Body of pancreas (tissue), 4 donors: ENCODE measurements at regions not wholly inside any gene's neighbourhood (a gene's known extent, or its start where the extent isn't known, plus 50 kb on each side); places are given as distances from the start of the nearest gene placed in this dataset.
A peak's percentile ranks its signal among the peaks of the same experiment; 100 is the strongest.

ENCODE experiments used
- ATAC-seq: fragments of 150-250 bp; one replicate; pipeline ENCODE4 v1.9.1; 2016
- DNase-seq, 4 donors: peaks; one replicate each; pipeline ENCODE4 v3.0.0-alpha.2; 2019
- H3K27ac ChIP-seq, 4 donors: fragments of 200-600 bp; sonication (generic); 1 replicate in 3 of 4; 2 replicates in 1 of 4; pipeline versions ENCODE4 v1.5.1 to v1.6.1; 2016 to 2019; ENCODE audit warnings: mild to moderate bottlenecking in 1 of 4, mixed read lengths in 1 of 4, moderate library complexity in 1 of 4
- H3K27me3 ChIP-seq, 2 donors: fragments of 200-600 bp; sonication (generic); one replicate each; pipeline ENCODE4 v1.6.0; 2016; ENCODE audit warnings: mild to moderate bottlenecking in 1 of 2
- H3K36me3 ChIP-seq, 2 donors: fragments of 200-600 bp; sonication (generic); replicated peaks in 1 of 2; 2 replicates each; pipeline ENCODE4 v1.5.1; 2016; ENCODE audit warnings: low read depth in 2 of 2; ENCODE audit not compliant: insufficient read depth in 1 of 2
- H3K4me1 ChIP-seq: fragments of 200-600 bp; sonication (generic); one replicate; pipeline ENCODE4 v1.6.0; 2016
- H3K4me3 ChIP-seq, 2 donors: fragments of 200-600 bp; sonication (generic); 1 replicate in 1 of 2; 2 replicates in 1 of 2; pipeline ENCODE4 v1.5.1; 2016 to 2019
- H3K9me3 ChIP-seq, 3 donors: fragments of 200-600 bp; sonication (generic); 1 replicate in 2 of 3; 2 replicates in 1 of 3; pipeline ENCODE4 v1.5.1; 2016
- CTCF ChIP-seq, 7 experiments: fragments of 450-650 bp in 4 of 7; fragments of 200-600 bp in 3 of 7; sonication (generic) in 3 of 7; IDR thresholded peaks; one replicate each; pipeline ENCODE4 v1.5.1; 2016 to 2019; ENCODE audit warnings: antibody characterized with exemption in 7 of 7
- POLR2A ChIP-seq, 3 donors: fragments of 450-650 bp; IDR thresholded peaks; one replicate each; pipeline ENCODE4 v1.6.1; 2016; ENCODE audit warnings: antibody characterized with exemption in 3 of 3, mild to moderate bottlenecking in 2 of 3
- WGBS, 2 donors: methylation state at CpG; one replicate each; pipeline ENCODE4 v1.1.5; 2017; 5-methylcytosine and 5-hydroxymethylcytosine counted together
- intact Hi-C: fragments of 100-400 bp; cut with DNase I; formaldehyde crosslinking; loops from one replicate; pipeline ENCODE4 v1.15.1; 2023

- peaks cover 10% of the 10 kb centered on the region for H3K4me1 ChIP-seq
- TF ChIP-seq POLR2A (IDR thresholded peaks at IDR 0.05) (no peak), CTCF (IDR thresholded peaks at IDR 0.05) (no peak)
- no peaks in the 10 kb centered on the region for H3K9me3 ChIP-seq
- DNase-seq (no peak), ATAC-seq (no peak)
- no peaks in the 10 kb centered on the region for H3K36me3 ChIP-seq
- intact Hi-C loops = no loop called here
- no peaks in the 10 kb centered on the region for H3K27me3 ChIP-seq
- no peak overlapping the region for H3K4me3 ChIP-seq
- 81 to 90% methylated on average over 2 of the region's 2 CpGs for WGBS, 2 donors
- H3K27ac ChIP-seq = no peak overlapping the region
Measured at GRCh38 chr12:58503731-58504130, 416.6 kb downstream of the LRIG3 start.

GRCh38 chr12:58504143-58504938 is 416.0 kb downstream of the LRIG3 start:
- H3K36me3 ChIP-seq = no peaks in the 10 kb centered on the region
- no peaks in the 10 kb centered on the region for H3K9me3 ChIP-seq
- ATAC-seq = peak; percentile 35
- no peaks in the 10 kb centered on the region for H3K27me3 ChIP-seq
- no peak overlapping the region for H3K4me3 ChIP-seq
- WGBS, 2 donors = 47 to 49% methylated on average over 5 of the region's 5 CpGs
- peaks cover 10% of the 10 kb centered on the region for H3K4me1 ChIP-seq
- H3K27ac ChIP-seq = no peak overlapping the region
- DNase-seq = no peak
- TF ChIP-seq POLR2A (IDR thresholded peaks at IDR 0.05) (no peak), CTCF (IDR thresholded peaks at IDR 0.05) (no peak)
- intact Hi-C loops = no loop called here

- WGBS, 2 donors = 75 to 79% methylated on average over 5 of the region's 5 CpGs
- no peak overlapping the region for H3K27ac ChIP-seq
- ATAC-seq = no peak
- no peaks in the 10 kb centered on the region for H3K9me3 ChIP-seq
- no peaks in the 10 kb centered on the region for H3K36me3 ChIP-seq
- H3K4me3 ChIP-seq = no peak overlapping the region
- no peak for DNase-seq
- H3K4me1 ChIP-seq = no peaks in the 10 kb centered on the region
- TF ChIP-seq POLR2A (IDR thresholded peaks at IDR 0.05) (no peak), CTCF (IDR thresholded peaks at IDR 0.05) (no peak)
- intact Hi-C loops = no loop called here
- no peaks in the 10 kb centered on the region for H3K27me3 ChIP-seq
Measured at GRCh38 chr12:58509116-58509885, 411.0 kb downstream of the LRIG3 start.

GRCh38 chr12:58513301-58513834 is 406.9 kb downstream of the LRIG3 start:
- Histone ChIP-seq H3K36me3 (no peaks in the 10 kb centered on the region), H3K4me1 (no peaks in the 10 kb centered on the region), H3K4me3 (no peak overlapping the region), H3K9me3 (peaks cover 0 to 5% (median 0%) of the 10 kb centered on the region in 3 donors), H3K27ac (no peak overlapping the region), H3K27me3 (no peaks in the 10 kb centered on the region)
- 20 to 21% methylated on average over 4 of the region's 4 CpGs for WGBS, 2 donors
- TF ChIP-seq CTCF (IDR thresholded peaks at IDR 0.05) (no peak), POLR2A (IDR thresholded peaks at IDR 0.05) (no peak)
- ATAC-seq (no peak), DNase-seq (no peak)
- intact Hi-C loops = no loop called here
